Right lobe of liver (tissue), 4 donors: ENCODE measurements at regions not wholly inside any gene's neighbourhood (a gene's known extent, or its start where the extent isn't known, plus 50 kb on each side); places are given as distances from the start of the nearest gene placed in this dataset.

Experiments used
- CTCF ChIP-seq, 4 donors: fragments of 200-600 bp in 3 of 4; fragments of 450-650 bp in 1 of 4; IDR thresholded peaks; one replicate each; pipeline versions ENCODE4 v1.5.1 to v1.8.0; 2016 to 2022; ENCODE audit warnings: antibody characterized with exemption in 4 of 4, mild to moderate bottlenecking in 2 of 4
- POLR2A ChIP-seq: fragments of 450-650 bp; IDR thresholded peaks from one replicate; pipeline ENCODE4 v1.6.1; 2017; ENCODE audit warnings: antibody characterized with exemption, mild to moderate bottlenecking
- donor health status: DM: no; HTN: no; CAD: no.
- donor health status: DM: no; HTN: no; CAD: no.
- donor health status: DM: no; HTN: yes; CAD: no.

GRCh38 chr4:139611391-139611790 lies 54.2 kb upstream of the MGST2 start:
- TF ChIP-seq CTCF (IDR thresholded peaks at IDR 0.05): no peak
- no peak for TF ChIP-seq POLR2A
